NT2/D1 (cell line): ENCODE measurements at regions not wholly inside any gene's neighbourhood (a gene's known extent, or its start where the extent isn't known, plus 50 kb on each side); places are given as distances from the start of the nearest gene placed in this dataset.

Source experiments
- SUZ12 ChIP-seq: IDR thresholded peaks from 2 replicates; pipeline ENCODE4 v1.6.1; 2011; ENCODE audit not compliant: insufficient read length, insufficient read depth; ENCODE audit errors: extremely low read depth
- YY1 ChIP-seq: IDR thresholded peaks from 2 replicates; pipeline ENCODE4 v1.6.1; 2011; ENCODE audit not compliant: insufficient read length, insufficient read depth

GRCh38 chr5:4653475-4653874 is 486.7 kb upstream of the ADAMTS16 start:
- TF ChIP-seq SUZ12: no peak
- TF ChIP-seq YY1: no peak
